K562 (cell line): ENCODE measurements at regions not wholly inside any gene's neighbourhood (a gene's known extent, or its start where the extent isn't known, plus 50 kb on each side); places are given as distances from the start of the nearest gene placed in this dataset.

Source experiments
- ATAC-seq: fragments of 200-7000 bp; cut with Tn5 transposase; 3 replicates; pipeline ENCODE4 v1.9.1; 2020; ENCODE audit warnings: moderate library complexity
- BruUV-seq: library from RNA; stranded (reverse); fragments of 400-500 nt; replicated peaks from 2 replicates; lab custom pipeline; 2021; lab: Mats Ljungman, UMichigan
- CTCF ChIA-PET: fragments of 300-600 bp; formaldehyde crosslinking; extraction: SDS; loops from one replicate; lab custom pipeline; 2021; ENCODE audit warnings: low intra/inter-chr PET ratio; lab: Yijun Ruan, JAX
- POLR2A ChIA-PET: fragments of 300-600, 350-650 bp; sonication (Branson Sonifier 250); formaldehyde crosslinking; extraction: SDS; loops from one replicate; lab custom pipeline; 2021; ENCODE audit warnings: antibody characterized with exemption, inconsistent platforms; lab: Yijun Ruan, JAX
- DNase-seq, 4 experiments: peaks; one replicate each; pipeline versions ENCODE4 v3.0.0 to v3.0.0-alpha.2; 2011 to 2018; ENCODE audit warnings: low spot score in 3 of 4, mixed read lengths in 3 of 4; ENCODE audit errors: extremely low read depth in 1 of 4
- FAIRE-seq: peaks from 2 replicates; lab custom pipeline; 2011; peaks lifted over from hg19 to GRCh38; lab: Jason Lieb, UNC
- H2AFZ ChIP-seq: 2 replicates; pipeline ENCODE4 v1.6.0; 2011; ENCODE audit warnings: low read depth, low read length, control low read depth, inconsistent platforms
- H3K27ac ChIP-seq: fragments of 200-600 bp; 3 replicates; pipeline ENCODE4 v1.8.0; 2011; ENCODE audit warnings: low read depth, mild to moderate bottlenecking, control low read depth, inconsistent platforms, low read length, moderate library complexity, mixed read lengths; ENCODE audit errors: extremely low read depth
- H3K27me3 ChIP-seq, 2 experiments: fragments of 300-600 bp in 1 of 2; 2 replicates in 1 of 2; 3 replicates in 1 of 2; pipeline versions ENCODE4 v1.6.0 to v1.8.0; 2011; ENCODE audit warnings: inconsistent platforms in 2 of 2, low read length in 2 of 2, mild to moderate bottlenecking in 1 of 2, mixed read lengths in 1 of 2, moderate library complexity in 1 of 2; ENCODE audit not compliant: control insufficient read depth in 2 of 2, insufficient read depth in 2 of 2
- H3K36me3 ChIP-seq: fragments of 300-600 bp; 3 replicates; pipeline ENCODE4 v1.8.0; 2011; ENCODE audit warnings: mild to moderate bottlenecking, low read length, inconsistent platforms; ENCODE audit not compliant: control insufficient read depth, insufficient read depth
- H3K4me1 ChIP-seq, 2 experiments: fragments of 200-600 bp in 1 of 2; replicated peaks in 1 of 2; 2 replicates in 1 of 2; 3 replicates in 1 of 2; pipeline versions ENCODE4 v1.5.1 to v1.8.0; 2011; ENCODE audit warnings: inconsistent platforms in 2 of 2, low read length in 2 of 2, mild to moderate bottlenecking in 1 of 2, mixed read lengths in 1 of 2, moderate library complexity in 1 of 2; ENCODE audit not compliant: control insufficient read depth in 2 of 2, insufficient read depth in 2 of 2
- H3K4me2 ChIP-seq: 2 replicates; pipeline ENCODE4 v1.6.1; 2011; ENCODE audit warnings: low read length, control low read depth, inconsistent platforms, mixed read lengths; ENCODE audit not compliant: insufficient read depth
- H3K4me3 ChIP-seq: fragments of 200-600 bp; sonication (generic), shearing (Covaris generic); 2 replicates; pipeline ENCODE4 v1.5.1; 2016; ENCODE audit warnings: control low read depth, inconsistent platforms
- H3K79me2 ChIP-seq: fragments of 200-600 bp; 3 replicates; pipeline ENCODE4 v1.8.0; 2011; ENCODE audit warnings: low read length, inconsistent platforms; ENCODE audit not compliant: control insufficient read depth, insufficient read depth
- H3K9ac ChIP-seq, 2 experiments: 2 replicates each; pipeline versions ENCODE4 v1.6.0 to v1.6.1; 2011; ENCODE audit warnings: low read depth in 2 of 2, low read length in 2 of 2, control low read depth in 1 of 2, inconsistent platforms in 1 of 2, mild to moderate bottlenecking in 1 of 2, mixed read lengths in 1 of 2; ENCODE audit not compliant: insufficient read depth in 1 of 2
- H3K9me1 ChIP-seq: one replicate; pipeline ENCODE4 v1.6.0; 2011; ENCODE audit warnings: inconsistent platforms, mild to moderate bottlenecking, low read length, moderate library complexity; ENCODE audit not compliant: control insufficient read depth, insufficient read depth
- H3K9me3 ChIP-seq: replicated peaks from 2 replicates; pipeline ENCODE4 v1.5.1; 2011; ENCODE audit warnings: low read depth, low read length, inconsistent platforms; ENCODE audit not compliant: control insufficient read depth, insufficient read depth
- H4K20me1 ChIP-seq: replicated peaks from 2 replicates; pipeline ENCODE4 v1.6.1; 2011; ENCODE audit warnings: low read length, inconsistent platforms, mixed read lengths; ENCODE audit not compliant: control insufficient read depth, insufficient read depth
- CBX5 ChIP-seq: IDR thresholded peaks from 2 replicates; pipeline ENCODE4 v1.6.1; 2014; ENCODE audit warnings: low read depth, borderline replicate concordance
- DPF2 ChIP-seq: fragments of 450-650 bp; IDR thresholded peaks from 2 replicates; pipeline ENCODE4 v1.6.1; 2016
- ETV6 ChIP-seq, 3 experiments: fragments of 150-350 bp in 1 of 3; sonication (generic) in 1 of 3; formaldehyde crosslinking in 1 of 3; IDR thresholded peaks; 2 replicates each; pipeline versions ENCODE4 v1.6.1 to v1.8.0; 2014 to 2022; ENCODE audit warnings: borderline replicate concordance in 2 of 3, low read depth in 2 of 3, antibody characterized with exemption in 1 of 3, low read length in 1 of 3, mild to moderate bottlenecking in 1 of 3, missing genetic modification reagents in 1 of 3
- KHSRP ChIP-seq: fragments of 450-650 bp; IDR thresholded peaks from 2 replicates; pipeline ENCODE4 v1.6.1; 2017
- NCOA4 ChIP-seq: fragments of 450-650 bp; IDR thresholded peaks from 2 replicates; pipeline ENCODE4 v1.6.1; 2018; ENCODE audit warnings: mild to moderate bottlenecking; ENCODE audit not compliant: partially characterized antibody
- NCOA6 ChIP-seq: fragments of 450-650 bp; IDR thresholded peaks from 2 replicates; pipeline ENCODE4 v1.6.1; 2017; ENCODE audit warnings: mild to moderate bottlenecking
- NRF1 ChIP-seq, 2 experiments: fragments of 450-650 bp; IDR thresholded peaks in 1 of 2; conservative IDR thresholded peaks in 1 of 2; 2 replicates each; pipeline ENCODE4 v1.6.1; 2014; ENCODE audit warnings: mild to moderate bottlenecking in 2 of 2
- NUFIP1 ChIP-seq: fragments of 450-650 bp; IDR thresholded peaks from 2 replicates; pipeline ENCODE4 v1.6.1; 2018; ENCODE audit not compliant: partially characterized antibody
- PCBP1 ChIP-seq: fragments of 200-400 bp; formaldehyde crosslinking; IDR thresholded peaks from 2 replicates; pipeline ENCODE4 v1.6.1; 2018; ENCODE audit warnings: mild to moderate bottlenecking, low read depth, low read length; ENCODE audit not compliant: poor library complexity, severe bottlenecking
- SPI1 ChIP-seq: IDR thresholded peaks from 2 replicates; pipeline ENCODE4 v1.6.1; 2011; ENCODE audit warnings: low read depth, low read length, control low read depth, borderline replicate concordance
- U2AF2 ChIP-seq: fragments of 200-400 bp; formaldehyde crosslinking; optimal IDR thresholded peaks from 2 replicates; pipeline ENCODE3; 2017; ENCODE audit warnings: low read depth, mild to moderate bottlenecking, low read length
- VEZF1 ChIP-seq: fragments of 200-800 bp; sonication (Bioruptor generic); IDR thresholded peaks from 2 replicates; pipeline ENCODE4 v1.6.1; 2017; ENCODE audit warnings: missing genetic modification characterization, missing compliant biosample characterization
- WHSC1 ChIP-seq: IDR thresholded peaks from one replicate; pipeline ENCODE4 v1.6.1; 2012; ENCODE audit warnings: low read length, control low read depth, inconsistent platforms
- ZSCAN29 ChIP-seq: fragments of 450-650 bp; IDR thresholded peaks from 2 replicates; pipeline ENCODE4 v1.6.1; 2017
- WGBS: fragments of 100-300 bp; shearing (Covaris generic); methylation state at CpG from one replicate; pipeline ENCODE4 v1.1.6; 2016; ENCODE audit warnings: low coverage, mixed read lengths; ENCODE audit not compliant: insufficient coverage; ENCODE audit errors: missing lambda C conversion rate; 5-methylcytosine and 5-hydroxymethylcytosine counted together
- in situ Hi-C: fragments of 300-500 bp; cut with MboI; formaldehyde crosslinking; loops from 4 replicates; pipeline ENCODE4 v1.15.0; 2018; ENCODE audit warnings: inconsistent platforms, mixed read lengths
- intact Hi-C: fragments of 100-400 bp; cut with micrococcal nuclease; formaldehyde crosslinking; loops from 2 replicates; pipeline ENCODE4 v1.14.2; 2022
- TF ChIP-seq, protein P1 (sequence below): fragments of 450-650 bp; IDR thresholded peaks from 2 replicates; pipeline ENCODE4 v1.6.1; 2016; ENCODE audit warnings: borderline replicate concordance
- TF ChIP-seq, protein P2 (sequence below): IDR thresholded peaks from 2 replicates; pipeline ENCODE4 v1.6.1; 2011; ENCODE audit warnings: borderline replicate concordance, low read depth, mild to moderate bottlenecking, moderate library complexity, low read length; ENCODE audit not compliant: insufficient read depth, poor library complexity, severe bottlenecking

DNA sequence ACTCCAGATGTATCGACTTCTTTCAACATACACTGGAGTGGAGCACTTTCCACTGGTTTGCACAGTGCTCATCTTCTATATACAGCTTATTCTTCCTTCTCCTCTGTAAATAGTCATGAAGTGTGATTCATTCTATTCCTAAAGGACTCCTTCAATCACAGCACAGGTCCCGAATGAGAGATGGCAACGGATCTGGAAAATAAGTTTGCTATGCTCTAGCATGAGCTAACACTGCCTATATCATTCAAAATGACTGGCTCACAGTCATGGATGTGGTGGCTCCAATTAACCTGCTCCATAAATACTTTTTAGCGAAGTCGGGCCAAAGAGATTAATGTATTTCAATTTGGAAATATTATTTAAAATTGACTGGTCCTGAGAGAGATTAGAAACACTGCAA, 272.1 kb upstream of the CDH6 start:
- no peak for TF ChIP-seq ZSCAN29
- TF ChIP-seq, protein P1, sequence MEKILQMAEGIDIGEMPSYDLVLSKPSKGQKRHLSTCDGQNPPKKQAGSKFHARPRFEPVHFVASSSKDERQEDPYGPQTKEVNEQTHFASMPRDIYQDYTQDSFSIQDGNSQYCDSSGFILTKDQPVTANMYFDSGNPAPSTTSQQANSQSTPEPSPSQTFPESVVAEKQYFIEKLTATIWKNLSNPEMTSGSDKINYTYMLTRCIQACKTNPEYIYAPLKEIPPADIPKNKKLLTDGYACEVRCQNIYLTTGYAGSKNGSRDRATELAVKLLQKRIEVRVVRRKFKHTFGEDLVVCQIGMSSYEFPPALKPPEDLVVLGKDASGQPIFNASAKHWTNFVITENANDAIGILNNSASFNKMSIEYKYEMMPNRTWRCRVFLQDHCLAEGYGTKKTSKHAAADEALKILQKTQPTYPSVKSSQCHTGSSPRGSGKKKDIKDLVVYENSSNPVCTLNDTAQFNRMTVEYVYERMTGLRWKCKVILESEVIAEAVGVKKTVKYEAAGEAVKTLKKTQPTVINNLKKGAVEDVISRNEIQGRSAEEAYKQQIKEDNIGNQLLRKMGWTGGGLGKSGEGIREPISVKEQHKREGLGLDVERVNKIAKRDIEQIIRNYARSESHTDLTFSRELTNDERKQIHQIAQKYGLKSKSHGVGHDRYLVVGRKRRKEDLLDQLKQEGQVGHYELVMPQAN: no peak
- TF ChIP-seq NUFIP1: no peak
- no peak for TF ChIP-seq NCOA6
- TF ChIP-seq CBX5: no peak
- TF ChIP-seq DPF2: no peak
- TF ChIP-seq ETV6 (IDR thresholded peaks at IDR 0.05; ENCODE audit: borderline replicate concordance in 1 of 2, low read depth in 2 of 2, low read length in 1 of 2): no peak
- no peak for TF ChIP-seq ETV6 (CRISPR knock-in tag; IDR thresholded peaks at IDR 0.05; ENCODE audit: borderline replicate concordance)
- no peak for TF ChIP-seq PCBP1
- TF ChIP-seq VEZF1 (CRISPR knock-in tag): no peak
- TF ChIP-seq, protein P2, sequence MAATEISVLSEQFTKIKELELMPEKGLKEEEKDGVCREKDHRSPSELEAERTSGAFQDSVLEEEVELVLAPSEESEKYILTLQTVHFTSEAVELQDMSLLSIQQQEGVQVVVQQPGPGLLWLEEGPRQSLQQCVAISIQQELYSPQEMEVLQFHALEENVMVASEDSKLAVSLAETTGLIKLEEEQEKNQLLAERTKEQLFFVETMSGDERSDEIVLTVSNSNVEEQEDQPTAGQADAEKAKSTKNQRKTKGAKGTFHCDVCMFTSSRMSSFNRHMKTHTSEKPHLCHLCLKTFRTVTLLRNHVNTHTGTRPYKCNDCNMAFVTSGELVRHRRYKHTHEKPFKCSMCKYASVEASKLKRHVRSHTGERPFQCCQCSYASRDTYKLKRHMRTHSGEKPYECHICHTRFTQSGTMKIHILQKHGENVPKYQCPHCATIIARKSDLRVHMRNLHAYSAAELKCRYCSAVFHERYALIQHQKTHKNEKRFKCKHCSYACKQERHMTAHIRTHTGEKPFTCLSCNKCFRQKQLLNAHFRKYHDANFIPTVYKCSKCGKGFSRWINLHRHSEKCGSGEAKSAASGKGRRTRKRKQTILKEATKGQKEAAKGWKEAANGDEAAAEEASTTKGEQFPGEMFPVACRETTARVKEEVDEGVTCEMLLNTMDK: no peak
- TF ChIP-seq NCOA4: no peak
- TF ChIP-seq NRF1 (conservative IDR thresholded peaks at IDR 0.05 in 1 of 2, IDR thresholded peaks at IDR 0.05 in 1 of 2): no peak
- TF ChIP-seq U2AF2: no peak
- TF ChIP-seq SPI1: no peak
- TF ChIP-seq KHSRP: no peak
- no peak for TF ChIP-seq WHSC1
- H3K27me3 ChIP-seq: no peaks in the 10 kb centered on the region
- intact Hi-C loops (no loop called here), in situ Hi-C loops (no loop called here)
- DNase-seq (no peak), ATAC-seq (no peak), FAIRE-seq (no peak)
- ChIA-PET POLR2A (no interaction called here), CTCF (no interaction called here)
- WGBS: 3% methylated on average over 5 of the region's 5 CpGs
- no peak overlapping the region for H3K27ac ChIP-seq
- H3K4me3 ChIP-seq: no peak overlapping the region
- H3K9me3 ChIP-seq: no peaks in the 10 kb centered on the region
- BruUV-seq: no TSS peak
- H3K4me2 ChIP-seq: no peak overlapping the region
- no peaks in the 10 kb centered on the region for H3K79me2 ChIP-seq
- no peaks in the 10 kb centered on the region for H4K20me1 ChIP-seq
- H3K36me3 ChIP-seq: no peaks in the 10 kb centered on the region
- H3K4me1 ChIP-seq: no peaks in the 10 kb centered on the region
- no peaks in the 10 kb centered on the region for H3K9me1 ChIP-seq
- no peak overlapping the region for H2AFZ ChIP-seq
- no peak overlapping the region for H3K9ac ChIP-seq
